NT2/D1 (cell line): ENCODE measurements at regions not wholly inside any gene's neighbourhood (a gene's known extent, or its start where the extent isn't known, plus 50 kb on each side); places are given as distances from the start of the nearest gene placed in this dataset.

ENCODE experiments used
- YY1 ChIP-seq: IDR thresholded peaks from 2 replicates; pipeline ENCODE4 v1.6.1; 2011; ENCODE audit not compliant: insufficient read length, insufficient read depth
- ZNF274 ChIP-seq: IDR thresholded peaks from 2 replicates; pipeline ENCODE4 v1.6.1; 2011; ENCODE audit warnings: mild to moderate bottlenecking, low read depth, low read length

DNA sequence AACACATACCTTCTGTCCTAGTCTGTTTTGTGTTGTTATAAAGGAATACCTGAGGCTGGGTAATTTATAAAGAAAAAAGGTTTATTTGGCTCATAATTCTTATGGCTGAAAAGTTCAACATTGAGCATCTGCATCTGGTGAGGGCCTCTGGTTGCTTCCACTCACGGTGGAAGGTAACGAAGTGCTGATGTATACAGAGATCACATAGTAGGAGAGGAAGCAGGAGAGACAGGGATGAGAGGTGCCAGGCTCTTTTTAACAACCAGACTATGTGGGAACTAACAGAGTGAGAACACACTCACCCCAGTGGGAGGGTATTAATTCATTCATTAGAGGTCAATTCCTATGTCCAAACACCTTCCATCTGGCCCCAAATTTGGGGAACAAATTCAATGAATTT lies 463.8 kb downstream of the DSC3 start:
- no peak for TF ChIP-seq ZNF274
- TF ChIP-seq YY1, result no peak
